ENCODE measurements at regions not wholly inside any gene's neighbourhood (a gene's known extent, or its start where the extent isn't known, plus 50 kb on each side); places are given as distances from the start of the nearest gene placed in this dataset.
A peak's percentile ranks its signal among the peaks of the same experiment; 100 is the strongest.
"Not testable (repeated sequence)": the region's sequence is repeated elsewhere in the genome, so short reads cannot be mapped to it uniquely, and the experiment has no call there.

DNA sequence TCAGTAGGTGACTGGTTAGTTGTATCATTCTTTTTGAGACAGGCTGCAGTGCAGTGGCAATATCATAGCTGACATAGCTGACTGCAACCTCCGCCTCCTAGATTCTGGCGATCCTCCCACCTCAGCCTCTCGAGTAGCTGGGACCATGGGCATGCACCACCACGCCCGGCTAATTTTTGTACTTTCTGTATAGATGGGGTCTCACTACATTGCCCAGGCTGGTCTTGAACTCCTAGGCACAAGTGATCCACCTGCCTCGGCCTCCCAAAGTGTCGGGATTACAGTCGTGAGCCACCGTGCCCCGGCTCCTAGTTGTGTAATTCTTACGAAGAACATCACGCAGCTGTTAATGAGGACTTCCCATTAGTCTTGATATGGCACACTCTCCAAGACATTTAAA is 123.4 kb upstream of the VKORC1L1 start:
- ChIA-PET CTCF (interaction anchor here (0.6 kb wide), 2 partner anchors 444 to 533 kb away, joined by 3 to 4 read pairs; no protein-coding TSS in a partner anchor), POLR2A (interaction anchor here (1.0 to 2.8 kb wide), 4 partner anchors 9 to 298 kb away, joined by 3 to 16 read pairs (median 12); partner anchors contain the start of gene GUSB)
- intact Hi-C loops (cut with micrococcal nuclease), result no loop called here
- peaks cover 8% of the 10 kb centered on the region for H3K4me1 Mint-ChIP-seq (ENCODE audit: insufficient read depth, unreplicated experiment)
- H3K27ac Mint-ChIP-seq (ENCODE audit: low read depth, unreplicated experiment), result no peak overlapping the region
- peaks cover 18% of the 10 kb centered on the region for H3K36me3 Mint-ChIP-seq (ENCODE audit: insufficient read depth, unreplicated experiment)
- no peak overlapping the region for H3K4me3 Mint-ChIP-seq (ENCODE audit: unreplicated experiment)
- BruUV-seq (replicated peaks), result no TSS peak
- no peak for DNase-seq (ENCODE audit: unreplicated experiment)
- H3K27me3 Mint-ChIP-seq (ENCODE audit: insufficient read depth, unreplicated experiment), result no peaks in the 10 kb centered on the region
- TF ChIP-seq, protein P1, sequence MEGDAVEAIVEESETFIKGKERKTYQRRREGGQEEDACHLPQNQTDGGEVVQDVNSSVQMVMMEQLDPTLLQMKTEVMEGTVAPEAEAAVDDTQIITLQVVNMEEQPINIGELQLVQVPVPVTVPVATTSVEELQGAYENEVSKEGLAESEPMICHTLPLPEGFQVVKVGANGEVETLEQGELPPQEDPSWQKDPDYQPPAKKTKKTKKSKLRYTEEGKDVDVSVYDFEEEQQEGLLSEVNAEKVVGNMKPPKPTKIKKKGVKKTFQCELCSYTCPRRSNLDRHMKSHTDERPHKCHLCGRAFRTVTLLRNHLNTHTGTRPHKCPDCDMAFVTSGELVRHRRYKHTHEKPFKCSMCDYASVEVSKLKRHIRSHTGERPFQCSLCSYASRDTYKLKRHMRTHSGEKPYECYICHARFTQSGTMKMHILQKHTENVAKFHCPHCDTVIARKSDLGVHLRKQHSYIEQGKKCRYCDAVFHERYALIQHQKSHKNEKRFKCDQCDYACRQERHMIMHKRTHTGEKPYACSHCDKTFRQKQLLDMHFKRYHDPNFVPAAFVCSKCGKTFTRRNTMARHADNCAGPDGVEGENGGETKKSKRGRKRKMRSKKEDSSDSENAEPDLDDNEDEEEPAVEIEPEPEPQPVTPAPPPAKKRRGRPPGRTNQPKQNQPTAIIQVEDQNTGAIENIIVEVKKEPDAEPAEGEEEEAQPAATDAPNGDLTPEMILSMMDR (IDR thresholded peaks at IDR 0.05; ENCODE audit: unreplicated experiment), result no peak
- no peaks in the 10 kb centered on the region for H3K9me3 Mint-ChIP-seq (ENCODE audit: unreplicated experiment)

DNA sequence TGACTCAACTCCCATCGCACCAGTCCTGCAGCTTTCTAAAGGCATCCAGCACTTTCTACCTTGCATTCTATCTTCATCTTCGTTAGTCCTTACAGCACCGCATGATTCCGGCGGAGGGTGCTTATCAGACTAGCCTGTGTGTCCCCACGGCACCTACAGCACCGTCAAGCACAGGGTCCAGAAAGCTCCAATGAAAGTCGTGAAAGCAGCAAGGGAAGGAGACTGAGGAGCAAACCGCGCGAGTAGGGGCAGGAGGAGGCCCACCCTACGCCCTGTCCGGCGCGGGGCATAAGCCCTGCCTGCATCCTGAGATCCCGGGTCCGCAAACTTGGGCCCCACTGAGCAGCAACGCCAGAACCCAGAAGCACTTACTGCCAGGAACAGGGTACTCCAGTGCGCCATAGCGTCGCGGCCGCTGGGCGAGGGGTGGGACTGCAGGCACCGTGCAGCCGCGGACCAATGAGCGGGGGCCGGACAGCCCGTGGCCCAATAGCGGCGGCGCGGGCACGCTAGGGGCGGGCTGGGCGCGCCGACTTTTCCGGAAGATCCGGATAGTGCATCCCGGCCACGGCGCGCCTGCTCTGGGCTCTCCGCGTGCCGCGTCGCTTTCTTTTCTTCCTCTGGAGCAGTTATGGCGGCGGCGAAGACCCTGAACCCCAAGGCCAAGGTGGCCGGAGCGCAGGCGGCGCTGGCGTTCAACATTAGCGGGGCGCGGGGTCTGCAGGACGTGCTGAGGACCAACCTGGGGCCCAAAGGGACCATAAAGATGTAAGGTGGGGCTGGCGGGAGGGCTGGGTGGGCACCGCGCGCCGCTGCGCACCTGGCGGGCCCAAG is 122.1 kb upstream of the VKORC1L1 start:
- intact Hi-C loops (cut with micrococcal nuclease), result loop anchor here (10.0 kb wide), 2 partner anchors 124 to 234 kb away; partner anchors contain the start of genes GUSB and VKORC1L1
- CTCF ChIA-PET, result interaction anchor here (0.5 to 0.7 kb wide), 6 partner anchors 47 to 1036 kb away, joined by 3 to 4 read pairs (median 3); no protein-coding TSS in a partner anchor

DNA sequence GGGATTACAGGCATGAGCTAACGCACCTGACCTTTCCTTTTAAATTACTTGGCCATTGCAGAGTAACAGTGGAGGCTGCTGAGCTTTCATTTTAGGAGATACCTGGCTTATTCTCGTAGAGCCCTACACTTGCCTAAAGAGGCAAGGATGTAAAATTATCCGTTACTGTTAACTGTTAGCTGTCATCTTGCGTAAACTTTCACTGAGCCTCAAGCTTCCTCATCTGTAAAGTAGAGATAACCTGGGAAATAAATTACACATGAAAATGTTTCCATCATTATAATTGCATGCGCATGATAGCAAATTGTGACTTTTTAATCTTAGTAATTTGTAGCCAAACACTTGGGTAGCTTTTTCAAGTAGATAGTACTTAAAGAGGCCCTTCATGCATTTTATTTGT is 118.8 kb upstream of the VKORC1L1 start:
- H3K4me1 Mint-ChIP-seq (ENCODE audit: insufficient read depth, unreplicated experiment); H3K9me3 Mint-ChIP-seq (ENCODE audit: unreplicated experiment); DNase-seq (ENCODE audit: unreplicated experiment); BruUV-seq (replicated peaks); H3K4me3 Mint-ChIP-seq (ENCODE audit: unreplicated experiment); CTCF ChIA-PET; H3K27me3 Mint-ChIP-seq (ENCODE audit: insufficient read depth, unreplicated experiment); H3K27ac Mint-ChIP-seq (ENCODE audit: low read depth, unreplicated experiment): not testable (repeated sequence)
- POLR2A ChIA-PET, result interaction anchor here (0.6 kb wide), 1 partner anchor 916 kb away, joined by 3 read pairs; no protein-coding TSS in a partner anchor
- H3K36me3 Mint-ChIP-seq (ENCODE audit: insufficient read depth, unreplicated experiment), result peaks cover 38% of the 10 kb centered on the region
- intact Hi-C loops (cut with micrococcal nuclease), result loop anchor here (10.0 kb wide), 2 partner anchors 121 to 231 kb away; partner anchors contain the start of genes GUSB and VKORC1L1

More for the DNA sequence above, 122.1 kb upstream of the VKORC1L1 start:
- TF ChIP-seq, protein P1 (IDR thresholded peaks at IDR 0.05; ENCODE audit: unreplicated experiment), result no peak
- peak; percentile 89 for DNase-seq (ENCODE audit: unreplicated experiment)
- Mint-ChIP-seq H3K27me3 (ENCODE audit: insufficient read depth, unreplicated experiment) (no peaks in the 10 kb centered on the region), H3K4me3 (ENCODE audit: unreplicated experiment) (peak overlapping the region; percentile 79), H3K9me3 (ENCODE audit: unreplicated experiment) (no peaks in the 10 kb centered on the region), H3K27ac (ENCODE audit: low read depth, unreplicated experiment) (peak overlapping the region; percentile 58), H3K36me3 (ENCODE audit: insufficient read depth, unreplicated experiment) (peaks cover 21% of the 10 kb centered on the region), H3K4me1 (ENCODE audit: insufficient read depth, unreplicated experiment) (peaks cover 5% of the 10 kb centered on the region)
- POLR2A ChIA-PET, result interaction anchor here (0.5 to 2.8 kb wide), 17 partner anchors 8 to 905 kb away, joined by 3 to 16 read pairs (median 4); partner anchors contain the start of genes ASL, GUSB and ZNF92
- no TSS peak for BruUV-seq (replicated peaks)

DNA sequence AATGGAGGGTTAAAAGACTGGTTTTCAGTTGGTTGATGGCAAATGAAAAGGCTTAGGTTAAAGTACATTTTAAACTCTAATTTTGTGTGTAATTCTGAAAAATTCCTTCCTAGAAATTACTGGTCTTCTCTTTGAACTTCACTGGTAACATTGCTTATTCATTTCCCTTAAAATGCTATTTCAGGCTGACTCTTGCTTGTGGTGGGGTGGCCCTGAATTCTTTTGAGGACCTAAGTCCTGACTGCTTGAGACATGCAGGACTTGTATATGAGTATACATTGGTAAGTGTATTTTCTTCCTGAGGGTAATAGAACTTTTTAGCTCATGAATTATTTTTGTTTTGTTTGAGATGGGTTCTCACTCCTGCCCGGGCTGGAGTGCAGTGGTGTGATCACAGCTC is 113.9 kb upstream of the VKORC1L1 start:
- H3K27me3 Mint-ChIP-seq (ENCODE audit: insufficient read depth, unreplicated experiment); BruUV-seq (replicated peaks); H3K4me3 Mint-ChIP-seq (ENCODE audit: unreplicated experiment); H3K27ac Mint-ChIP-seq (ENCODE audit: low read depth, unreplicated experiment); H3K9me3 Mint-ChIP-seq (ENCODE audit: unreplicated experiment); DNase-seq (ENCODE audit: unreplicated experiment); H3K4me1 Mint-ChIP-seq (ENCODE audit: insufficient read depth, unreplicated experiment); CTCF ChIA-PET: not testable (repeated sequence)
- intact Hi-C loops (cut with micrococcal nuclease), result loop anchor here (10.0 kb wide), 2 partner anchors 116 to 226 kb away; partner anchors contain the start of genes GUSB and VKORC1L1
- POLR2A ChIA-PET, result interaction anchor here (0.8 kb wide), 1 partner anchor 9 kb away, joined by 3 read pairs; no protein-coding TSS in a partner anchor
- peaks cover 57% of the 10 kb centered on the region for H3K36me3 Mint-ChIP-seq (ENCODE audit: insufficient read depth, unreplicated experiment)

DNA sequence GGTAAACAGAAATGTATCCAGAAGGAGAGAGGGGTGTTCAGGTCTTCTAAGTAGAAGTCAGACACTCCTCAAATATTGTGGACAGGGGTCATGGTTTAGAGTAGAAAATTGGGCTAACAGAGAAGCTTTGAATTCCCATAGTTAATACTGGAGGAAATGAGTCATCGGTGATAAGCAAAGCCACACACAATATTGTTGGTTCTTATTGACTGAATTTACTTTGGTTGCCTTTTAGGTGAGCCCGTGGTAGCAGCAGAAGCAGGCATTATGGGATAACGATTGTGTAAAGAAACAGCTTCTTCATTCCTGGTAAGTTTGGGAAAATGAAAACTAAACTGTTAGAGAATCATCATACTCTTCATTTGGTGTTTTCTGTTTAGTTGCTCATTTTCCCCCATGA is 110.2 kb upstream of the VKORC1L1 start:
- H3K27me3 Mint-ChIP-seq (ENCODE audit: insufficient read depth, unreplicated experiment); H3K9me3 Mint-ChIP-seq (ENCODE audit: unreplicated experiment); intact Hi-C loops (cut with micrococcal nuclease); BruUV-seq (replicated peaks); CTCF ChIA-PET; DNase-seq (ENCODE audit: unreplicated experiment); H3K4me3 Mint-ChIP-seq (ENCODE audit: unreplicated experiment); H3K4me1 Mint-ChIP-seq (ENCODE audit: insufficient read depth, unreplicated experiment): not testable (repeated sequence)
- POLR2A ChIA-PET, result interaction anchor here (1.1 kb wide), 1 partner anchor 11 kb away, joined by 4 read pairs; no protein-coding TSS in a partner anchor
- peaks cover 64% of the 10 kb centered on the region for H3K36me3 Mint-ChIP-seq (ENCODE audit: insufficient read depth, unreplicated experiment)
- peak overlapping the region; percentile 46 for H3K27ac Mint-ChIP-seq (ENCODE audit: low read depth, unreplicated experiment)

DNA sequence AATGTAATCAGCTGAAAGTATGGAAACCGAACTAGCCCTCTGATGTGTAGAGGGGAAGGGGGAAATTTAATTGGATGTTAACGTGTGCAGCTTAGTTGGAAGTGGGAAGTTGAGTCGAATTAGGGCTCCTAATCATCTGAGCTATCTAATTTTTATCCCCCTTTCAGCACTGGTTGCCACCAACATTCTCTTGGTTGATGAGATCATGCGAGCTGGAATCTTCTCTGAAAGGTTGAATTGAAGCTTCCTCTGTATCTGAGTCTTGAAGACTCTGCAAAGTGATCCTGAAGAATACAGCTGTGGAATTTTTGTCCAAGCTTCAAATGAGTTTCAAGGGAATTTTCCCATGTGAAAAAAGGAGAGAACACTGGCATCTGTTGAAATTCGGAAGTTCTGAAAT is 109.8 kb upstream of the VKORC1L1 start:
- Mint-ChIP-seq H3K36me3 (ENCODE audit: insufficient read depth, unreplicated experiment) (peaks cover 60% of the 10 kb centered on the region), H3K27ac (ENCODE audit: low read depth, unreplicated experiment) (peak overlapping the region; percentile 46)
- H3K9me3 Mint-ChIP-seq (ENCODE audit: unreplicated experiment); H3K4me3 Mint-ChIP-seq (ENCODE audit: unreplicated experiment); intact Hi-C loops (cut with micrococcal nuclease); CTCF ChIA-PET; H3K27me3 Mint-ChIP-seq (ENCODE audit: insufficient read depth, unreplicated experiment); DNase-seq (ENCODE audit: unreplicated experiment); H3K4me1 Mint-ChIP-seq (ENCODE audit: insufficient read depth, unreplicated experiment): not testable (repeated sequence)
- TSS peak; percentile 18 for BruUV-seq (replicated peaks)
- POLR2A ChIA-PET, result interaction anchor here (1.1 kb wide), 1 partner anchor 12 kb away, joined by 4 read pairs; no protein-coding TSS in a partner anchor

DNA sequence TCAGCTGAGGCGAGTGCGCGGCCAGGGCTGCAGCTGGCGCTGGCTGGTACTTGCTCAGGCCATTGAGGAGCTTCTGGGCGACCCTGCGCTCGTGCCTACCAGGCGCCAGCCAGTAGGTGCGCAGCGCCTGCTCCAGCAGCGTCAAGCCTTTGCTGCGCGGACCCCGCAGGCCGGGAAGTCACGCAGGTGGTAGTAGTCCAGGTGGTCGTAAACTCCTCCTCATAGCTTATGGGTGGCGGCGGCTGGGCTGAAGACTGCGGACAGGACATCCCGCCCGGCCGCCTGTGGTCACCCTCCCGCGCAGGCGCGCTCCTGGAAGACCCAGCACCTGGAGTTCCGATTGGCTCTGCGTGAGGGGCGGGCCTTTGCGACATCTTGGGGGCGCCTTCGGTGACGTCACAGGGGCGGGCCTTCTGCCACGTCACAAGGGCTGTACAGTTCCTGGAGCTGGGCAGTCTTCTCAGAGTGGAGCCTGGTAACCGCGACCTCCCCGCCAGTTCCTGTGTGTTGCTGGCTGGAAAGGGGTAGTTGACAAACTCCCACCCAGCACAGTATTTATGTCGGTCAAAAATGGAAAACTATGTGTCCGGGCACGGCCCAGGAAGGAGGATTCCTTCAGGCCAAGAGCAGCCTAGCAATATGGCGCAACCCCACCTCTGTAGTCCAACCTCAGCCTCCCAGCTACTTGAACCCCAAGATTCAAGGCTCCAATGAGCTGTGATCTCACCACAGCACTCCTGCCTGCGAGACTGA is 102.2 kb upstream of the VKORC1L1 start:
- CTCF ChIA-PET; H3K9me3 Mint-ChIP-seq (ENCODE audit: unreplicated experiment); H3K27me3 Mint-ChIP-seq (ENCODE audit: insufficient read depth, unreplicated experiment); H3K4me1 Mint-ChIP-seq (ENCODE audit: insufficient read depth, unreplicated experiment); intact Hi-C loops (cut with micrococcal nuclease): not testable (repeated sequence)
- DNase-seq (ENCODE audit: unreplicated experiment), result peak; percentile 88
- BruUV-seq (replicated peaks), result TSS peak; percentile 89
- POLR2A ChIA-PET, result interaction anchor here (0.6 to 1.6 kb wide), 8 partner anchors 19 to 723 kb away, joined by 3 to 12 read pairs (median 4); partner anchors contain the start of gene ZNF92
- Mint-ChIP-seq H3K36me3 (ENCODE audit: insufficient read depth, unreplicated experiment) (peaks cover 13% of the 10 kb centered on the region), H3K27ac (ENCODE audit: low read depth, unreplicated experiment) (peak overlapping the region; percentile 94), H3K4me3 (ENCODE audit: unreplicated experiment) (peak overlapping the region; percentile 83)
